ENCODE measurements at regions not wholly inside any gene's neighbourhood (a gene's known extent, or its start where the extent isn't known, plus 50 kb on each side); places are given as distances from the start of the nearest gene placed in this dataset.

- H2BK120ac ChIP-seq (ENCODE audit: low read depth, low read length) = no peak overlapping the region
- H4K20me1 ChIP-seq (ENCODE audit: insufficient read depth, low read length) = no peaks in the 10 kb centered on the region
- ChIA-PET CTCF (no interaction called here), POLR2A (ENCODE audit: unreplicated experiment) (no interaction called here)
- H2AFZ ChIP-seq (replicated peaks; ENCODE audit: low read length, poor library complexity) = no peak overlapping the region
- DNase-seq = no peak
- no CpG with 5 or more reads among the region's 1 CpG for WGBS, 2 experiments (ENCODE audit: extremely low coverage in 2 of 2, insufficient read length in 1 of 2)
- BruUV-seq (replicated peaks) = no TSS peak
- no peak overlapping the region for H2BK5ac ChIP-seq (ENCODE audit: low read depth, low read length, poor library complexity, severe bottlenecking)
- no peak overlapping the region for H3K9ac ChIP-seq (ENCODE audit: low read depth, low read length)
- H4K8ac ChIP-seq (ENCODE audit: low read depth in 2 of 2, low read length in 2 of 2) = no peak overlapping the region
- H3K56ac ChIP-seq (ENCODE audit: extremely low read depth, insufficient read depth, low read length) = no peak overlapping the region
- H3K4ac ChIP-seq (ENCODE audit: low read depth, low read length) = no peak overlapping the region
- no peak overlapping the region for H2BK20ac ChIP-seq (ENCODE audit: low read depth, low read length)
- dilution Hi-C loops (cut with HindIII; ENCODE audit: low sequenced_read_pairs, unreplicated experiment) = no loop called here
- no peak overlapping the region for H3K14ac ChIP-seq (replicated peaks; ENCODE audit: low read depth, low read length)
- in situ Hi-C loops (cut with MboI; ENCODE audit: low sequenced_read_pairs) = no loop called here
- no peak for ATAC-seq (ENCODE audit: low read depth)
- no peak overlapping the region for H2BK15ac ChIP-seq (ENCODE audit: low read depth, low read length)
- H3K23ac ChIP-seq (ENCODE audit: low read depth, low read length) = no peak overlapping the region
- no peaks in the 10 kb centered on the region for H3K4me1 ChIP-seq (ENCODE audit: control insufficient read depth, insufficient read depth, low read length)
- TF ChIP-seq CTCF (conservative IDR thresholded peaks at IDR 0.05; ENCODE audit: low read depth, low read length) (no peak), BHLHE40 (IDR thresholded peaks at IDR 0.05; ENCODE audit: low read depth, low read length) (no peak), RAD21 (IDR thresholded peaks at IDR 0.05; ENCODE audit: low read length) (no peak), CEBPB (IDR thresholded peaks at IDR 0.05; ENCODE audit: low read depth, low read length) (no peak), MAZ (IDR thresholded peaks at IDR 0.05; ENCODE audit: borderline replicate concordance, low read depth, low read length) (no peak), RCOR1 (IDR thresholded peaks at IDR 0.05; ENCODE audit: insufficient replicate concordance, low read length) (no peak), FOS (IDR thresholded peaks at IDR 0.05; ENCODE audit: low read depth, low read length) (no peak), MXI1 (IDR thresholded peaks at IDR 0.05; ENCODE audit: borderline replicate concordance, low read depth, low read length) (no peak), NFE2L2 (IDR thresholded peaks at IDR 0.05; ENCODE audit: low read depth, low read length) (no peak), SMC3 (IDR thresholded peaks at IDR 0.05; ENCODE audit: low read depth, low read length) (no peak), CHD1 (IDR thresholded peaks at IDR 0.05; ENCODE audit: low read depth, low read length) (no peak), RFX5 (IDR thresholded peaks at IDR 0.05; ENCODE audit: low read depth, low read length) (no peak), POLR2A (IDR thresholded peaks at IDR 0.05; ENCODE audit: low read depth, low read length) (no peak)
- TF ChIP-seq, protein P1, sequence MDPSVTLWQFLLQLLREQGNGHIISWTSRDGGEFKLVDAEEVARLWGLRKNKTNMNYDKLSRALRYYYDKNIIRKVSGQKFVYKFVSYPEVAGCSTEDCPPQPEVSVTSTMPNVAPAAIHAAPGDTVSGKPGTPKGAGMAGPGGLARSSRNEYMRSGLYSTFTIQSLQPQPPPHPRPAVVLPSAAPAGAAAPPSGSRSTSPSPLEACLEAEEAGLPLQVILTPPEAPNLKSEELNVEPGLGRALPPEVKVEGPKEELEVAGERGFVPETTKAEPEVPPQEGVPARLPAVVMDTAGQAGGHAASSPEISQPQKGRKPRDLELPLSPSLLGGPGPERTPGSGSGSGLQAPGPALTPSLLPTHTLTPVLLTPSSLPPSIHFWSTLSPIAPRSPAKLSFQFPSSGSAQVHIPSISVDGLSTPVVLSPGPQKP (IDR thresholded peaks at IDR 0.05; ENCODE audit: borderline replicate concordance, low read depth, low read length) = no peak
- no peak overlapping the region for H4K5ac ChIP-seq (ENCODE audit: low read depth, low read length)
- H2AK5ac ChIP-seq (ENCODE audit: low read depth, low read length) = no peak overlapping the region
- no peak overlapping the region for H3K4me3 ChIP-seq (ENCODE audit: insufficient read depth, low read depth, low read length)
- no peaks in the 10 kb centered on the region for H3K79me1 ChIP-seq (ENCODE audit: low read depth in 1 of 2, low read length in 2 of 2)
- H3K9me1 ChIP-seq (ENCODE audit: insufficient read depth, low read length) = no peaks in the 10 kb centered on the region
- no peak overlapping the region for H2AK9ac ChIP-seq (replicated peaks; ENCODE audit: low read depth, low read length, poor library complexity)
- no peak overlapping the region for H3K4me2 ChIP-seq (ENCODE audit: low read depth, low read length)
- intact Hi-C loops (cut with micrococcal nuclease) = no loop called here
- H3K18ac ChIP-seq (ENCODE audit: low read depth, low read length) = no peak overlapping the region
- H3K9me3 ChIP-seq (ENCODE audit: control insufficient read depth, insufficient read depth, low read length) = no peaks in the 10 kb centered on the region
- no peak overlapping the region for H3K27ac ChIP-seq (ENCODE audit: insufficient read depth, low read length)
- H4K91ac ChIP-seq (ENCODE audit: insufficient read depth, low read depth, low read length) = no peak overlapping the region
- H3K27me3 ChIP-seq (ENCODE audit: control insufficient read depth, insufficient read depth, low read length) = peaks cover 13% of the 10 kb centered on the region
- H3K36me3 ChIP-seq (ENCODE audit: control insufficient read depth, insufficient read depth, low read length) = no peaks in the 10 kb centered on the region
Measured at GRCh38 chr2:23311186-23311585, 73.8 kb upstream of the KLHL29 start.

Measured in IMR-90 (cell line).